WTC11 (cell line): ENCODE measurements at regions not wholly inside any gene's neighbourhood (a gene's known extent, or its start where the extent isn't known, plus 50 kb on each side); places are given as distances from the start of the nearest gene placed in this dataset.

Experiments
- FOXP1 ChIP-seq: sonication (generic); formaldehyde crosslinking; IDR thresholded peaks from 2 replicates; pipeline ENCODE4 v1.8.0; 2022; ENCODE audit warnings: missing genetic modification reagents, mild to moderate bottlenecking, moderate library complexity, borderline replicate concordance
- JUN ChIP-seq: sonication (generic); formaldehyde crosslinking; IDR thresholded peaks from 2 replicates; pipeline ENCODE4 v1.8.0; 2023; ENCODE audit warnings: mild to moderate bottlenecking, missing genetic modification reagents
- MYBL2 ChIP-seq: sonication (generic); formaldehyde crosslinking; IDR thresholded peaks from 2 replicates; pipeline ENCODE4 v1.8.1; 2023; ENCODE audit warnings: mild to moderate bottlenecking, moderate library complexity, missing genetic modification reagents
- NR3C1 ChIP-seq: sonication (generic); formaldehyde crosslinking; conservative IDR thresholded peaks from 2 replicates; pipeline ENCODE4 v1.8.1; 2023; ENCODE audit warnings: low read depth, mild to moderate bottlenecking, missing genetic modification reagents
- TF ChIP-seq, protein P1 (sequence below): fragments of 250-450 bp; sonication (Bioruptor Pico); IDR thresholded peaks from 2 replicates; pipeline ENCODE4 v1.8.0; 2021; ENCODE audit warnings: mild to moderate bottlenecking
- TF ChIP-seq, protein P2 (sequence below): fragments of 200-600 bp; IDR thresholded peaks from 2 replicates; pipeline ENCODE4 v1.8.0; 2022; ENCODE audit warnings: antibody characterized with exemption
- TF ChIP-seq, protein P3 (sequence below): sonication (generic); formaldehyde crosslinking; IDR thresholded peaks from 2 replicates; pipeline ENCODE4 v1.8.0; 2022; ENCODE audit warnings: mild to moderate bottlenecking, missing genetic modification reagents
- TF ChIP-seq, protein P4 (sequence below): sonication (generic); formaldehyde crosslinking; IDR thresholded peaks from 2 replicates; pipeline ENCODE4 v1.8.1; 2023; ENCODE audit warnings: mild to moderate bottlenecking, missing genetic modification reagents, moderate library complexity

DNA sequence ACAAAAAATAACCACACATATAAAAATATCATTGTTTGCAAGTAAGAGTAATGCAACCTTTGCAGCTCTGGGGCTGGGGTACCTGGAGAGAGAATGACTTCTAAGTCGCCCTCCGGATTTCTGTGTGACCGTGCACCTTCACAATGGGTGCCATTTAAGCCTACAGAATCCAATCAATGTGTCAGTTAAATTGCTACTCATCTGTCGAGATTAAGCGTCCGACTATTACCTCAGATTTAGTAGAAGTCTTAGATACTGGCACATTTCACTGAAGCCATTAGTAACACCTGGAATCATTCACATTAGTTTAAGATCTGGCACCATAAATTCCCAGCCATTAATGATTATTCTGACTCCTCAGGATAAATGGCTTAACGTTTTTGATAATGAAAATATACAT is 507.3 kb upstream of the MGMT start:
- no peak for TF ChIP-seq FOXP1
- TF ChIP-seq, protein P1, sequence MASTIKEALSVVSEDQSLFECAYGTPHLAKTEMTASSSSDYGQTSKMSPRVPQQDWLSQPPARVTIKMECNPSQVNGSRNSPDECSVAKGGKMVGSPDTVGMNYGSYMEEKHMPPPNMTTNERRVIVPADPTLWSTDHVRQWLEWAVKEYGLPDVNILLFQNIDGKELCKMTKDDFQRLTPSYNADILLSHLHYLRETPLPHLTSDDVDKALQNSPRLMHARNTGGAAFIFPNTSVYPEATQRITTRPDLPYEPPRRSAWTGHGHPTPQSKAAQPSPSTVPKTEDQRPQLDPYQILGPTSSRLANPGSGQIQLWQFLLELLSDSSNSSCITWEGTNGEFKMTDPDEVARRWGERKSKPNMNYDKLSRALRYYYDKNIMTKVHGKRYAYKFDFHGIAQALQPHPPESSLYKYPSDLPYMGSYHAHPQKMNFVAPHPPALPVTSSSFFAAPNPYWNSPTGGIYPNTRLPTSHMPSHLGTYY, result no peak
- TF ChIP-seq, protein P2, sequence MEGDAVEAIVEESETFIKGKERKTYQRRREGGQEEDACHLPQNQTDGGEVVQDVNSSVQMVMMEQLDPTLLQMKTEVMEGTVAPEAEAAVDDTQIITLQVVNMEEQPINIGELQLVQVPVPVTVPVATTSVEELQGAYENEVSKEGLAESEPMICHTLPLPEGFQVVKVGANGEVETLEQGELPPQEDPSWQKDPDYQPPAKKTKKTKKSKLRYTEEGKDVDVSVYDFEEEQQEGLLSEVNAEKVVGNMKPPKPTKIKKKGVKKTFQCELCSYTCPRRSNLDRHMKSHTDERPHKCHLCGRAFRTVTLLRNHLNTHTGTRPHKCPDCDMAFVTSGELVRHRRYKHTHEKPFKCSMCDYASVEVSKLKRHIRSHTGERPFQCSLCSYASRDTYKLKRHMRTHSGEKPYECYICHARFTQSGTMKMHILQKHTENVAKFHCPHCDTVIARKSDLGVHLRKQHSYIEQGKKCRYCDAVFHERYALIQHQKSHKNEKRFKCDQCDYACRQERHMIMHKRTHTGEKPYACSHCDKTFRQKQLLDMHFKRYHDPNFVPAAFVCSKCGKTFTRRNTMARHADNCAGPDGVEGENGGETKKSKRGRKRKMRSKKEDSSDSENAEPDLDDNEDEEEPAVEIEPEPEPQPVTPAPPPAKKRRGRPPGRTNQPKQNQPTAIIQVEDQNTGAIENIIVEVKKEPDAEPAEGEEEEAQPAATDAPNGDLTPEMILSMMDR, result no peak
- no peak for TF ChIP-seq JUN
- TF ChIP-seq, protein P3, sequence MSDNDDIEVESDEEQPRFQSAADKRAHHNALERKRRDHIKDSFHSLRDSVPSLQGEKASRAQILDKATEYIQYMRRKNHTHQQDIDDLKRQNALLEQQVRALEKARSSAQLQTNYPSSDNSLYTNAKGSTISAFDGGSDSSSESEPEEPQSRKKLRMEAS (CRISPR knock-in tag), result no peak
- TF ChIP-seq, protein P4, sequence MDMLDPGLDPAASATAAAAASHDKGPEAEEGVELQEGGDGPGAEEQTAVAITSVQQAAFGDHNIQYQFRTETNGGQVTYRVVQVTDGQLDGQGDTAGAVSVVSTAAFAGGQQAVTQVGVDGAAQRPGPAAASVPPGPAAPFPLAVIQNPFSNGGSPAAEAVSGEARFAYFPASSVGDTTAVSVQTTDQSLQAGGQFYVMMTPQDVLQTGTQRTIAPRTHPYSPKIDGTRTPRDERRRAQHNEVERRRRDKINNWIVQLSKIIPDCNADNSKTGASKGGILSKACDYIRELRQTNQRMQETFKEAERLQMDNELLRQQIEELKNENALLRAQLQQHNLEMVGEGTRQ (CRISPR knock-in tag), result no peak
- no peak for TF ChIP-seq NR3C1 (CRISPR knock-in tag)
- TF ChIP-seq MYBL2 (CRISPR knock-in tag), result no peak
